ENCODE measurements at regions not wholly inside any gene's neighbourhood (a gene's known extent, or its start where the extent isn't known, plus 50 kb on each side); places are given as distances from the start of the nearest gene placed in this dataset.
"Not testable (repeated sequence)": the region's sequence is repeated elsewhere in the genome, so short reads cannot be mapped to it uniquely, and the experiment has no call there.

GRCh38 chr4:55696424-55696823, 60.3 kb upstream of the NMU start:
- not testable (repeated sequence) for TF ChIP-seq CTCF (conservative IDR thresholded peaks at IDR 0.05; ENCODE audit: low read length); EZH2phosphoT487 (IDR thresholded peaks at IDR 0.05; ENCODE audit: borderline replicate concordance, low read depth, low read length)

Data from OCI-LY7 (cell line).